NCI-H524 (cell line): ENCODE measurements at regions not wholly inside any gene's neighbourhood (a gene's known extent, or its start where the extent isn't known, plus 50 kb on each side); places are given as distances from the start of the nearest gene placed in this dataset.
A peak's percentile ranks its signal among the peaks of the same experiment; 100 is the strongest.

Experiments used
- DNase-seq, 2 experiments: peaks; one replicate each; lab custom pipeline; 2025; lab: John Stamatoyannopoulos, UW

DNA sequence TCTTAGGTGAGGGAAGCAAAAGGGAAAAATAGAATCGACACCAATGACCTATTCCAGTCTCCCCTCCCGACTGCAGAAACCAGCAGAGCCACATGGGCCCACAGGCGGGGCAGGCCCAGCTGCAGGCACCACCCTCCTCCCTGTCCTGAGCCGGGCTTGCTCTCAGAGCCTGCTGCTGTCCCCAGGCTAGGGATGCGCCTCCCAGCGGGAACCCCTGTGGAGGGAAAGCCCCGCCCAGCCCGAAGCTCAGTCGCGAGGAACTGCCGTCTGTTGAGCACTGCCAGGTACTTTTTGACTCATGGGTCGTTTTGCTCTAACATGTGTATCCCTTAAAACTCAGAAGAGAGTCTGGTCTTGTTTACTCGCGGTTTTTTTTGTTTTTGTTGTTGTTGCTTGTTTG is 124.5 kb upstream of the RET start:
- peak; percentile 7 to 12 for DNase-seq

DNA sequence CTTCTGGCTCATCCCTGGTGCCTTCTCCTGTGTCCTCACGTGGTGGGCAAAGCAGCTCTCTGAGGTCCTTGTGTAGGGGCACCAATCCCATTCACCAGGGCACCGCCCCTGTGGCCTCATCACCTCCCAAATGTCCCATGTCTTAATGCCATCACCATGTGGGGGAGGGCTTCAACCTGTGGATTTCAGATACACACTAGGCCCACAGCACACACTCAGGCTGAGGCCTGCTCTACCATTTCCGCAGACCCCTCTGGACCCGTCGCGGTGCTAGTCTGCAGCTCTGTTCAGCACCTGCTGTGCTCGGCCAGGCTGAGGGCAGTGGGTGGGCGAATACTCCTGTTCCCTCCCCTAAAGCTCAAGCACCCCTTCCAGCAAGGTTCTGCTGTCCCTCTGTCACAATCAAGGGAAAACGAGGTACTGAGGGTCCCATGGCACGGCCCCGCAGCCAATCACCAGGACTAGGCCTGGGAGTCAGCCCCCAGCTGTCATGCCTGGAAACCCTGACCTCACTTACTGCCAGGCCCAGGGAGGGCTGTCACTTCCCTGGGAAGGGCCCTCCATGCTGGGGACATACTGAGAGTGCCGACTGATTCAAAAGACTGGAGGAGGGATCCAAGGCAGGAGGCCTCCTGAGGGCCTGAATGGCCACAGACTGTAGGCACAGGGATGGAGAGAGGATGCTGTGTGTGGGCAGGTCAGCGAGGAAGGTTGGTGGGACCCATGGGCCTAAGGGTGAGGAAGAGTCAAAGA is 123.8 kb upstream of the RET start:
- DNase-seq: no peak

GRCh38 chr10:42953684-42954674 is 122.9 kb upstream of the RET start:
- no peak for DNase-seq

- DNase-seq: no peak
Observed at GRCh38 chr10:42954766-42955492, 121.9 kb upstream of the RET start.

- DNase-seq: no peak
Observed at GRCh38 chr10:42955493-42955889, 121.4 kb upstream of the RET start.

- DNase-seq: no peak
Observed at GRCh38 chr10:42956045-42956444, 120.8 kb upstream of the RET start.

DNA sequence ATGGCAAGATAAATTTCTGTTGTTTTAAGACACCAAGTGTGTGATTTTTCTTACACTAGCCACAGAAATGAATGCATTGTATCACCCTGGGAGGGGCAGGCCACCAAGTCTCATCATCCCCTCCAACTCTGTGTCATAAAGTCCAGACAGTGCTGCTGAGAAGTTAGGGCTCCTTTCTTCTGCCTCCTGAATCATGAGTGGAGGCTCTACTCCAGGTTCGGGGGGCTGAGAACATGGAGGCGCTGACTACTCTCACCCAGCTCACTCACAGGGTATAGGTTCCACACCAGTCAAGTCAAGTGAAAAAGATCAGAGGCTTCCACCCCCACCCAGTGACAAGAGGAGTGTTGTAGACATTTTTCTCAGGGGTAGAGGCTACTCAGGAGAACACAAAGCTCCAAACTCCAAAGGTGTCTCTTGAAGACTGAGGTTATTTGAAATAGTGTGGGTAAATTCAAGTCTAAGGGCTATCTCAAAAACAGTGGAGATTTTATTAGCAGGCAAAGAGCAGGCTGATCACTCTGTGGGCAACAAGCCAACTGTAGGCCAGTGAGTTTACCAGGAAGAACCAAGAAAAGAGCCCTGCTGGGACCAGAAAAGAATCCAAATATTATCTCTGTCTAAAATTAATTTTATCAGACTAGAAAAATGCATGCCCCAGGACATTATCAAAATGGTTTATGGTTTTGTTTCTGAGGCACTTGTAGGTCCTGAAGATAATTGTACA is 118.6 kb upstream of the RET start:
- DNase-seq: no peak

- DNase-seq: no peak
Observed at GRCh38 chr10:42959833-42960232, 117.0 kb upstream of the RET start.

- no peak for DNase-seq
Observed at GRCh38 chr10:42960491-42960990, 116.3 kb upstream of the RET start.

GRCh38 chr10:42960991-42961795 is 115.7 kb upstream of the RET start:
- DNase-seq: no peak

GRCh38 chr10:42961796-42962109 is 115.1 kb upstream of the RET start:
- no peak for DNase-seq

GRCh38 chr10:42962110-42962901 is 114.6 kb upstream of the RET start:
- DNase-seq: no peak

DNA sequence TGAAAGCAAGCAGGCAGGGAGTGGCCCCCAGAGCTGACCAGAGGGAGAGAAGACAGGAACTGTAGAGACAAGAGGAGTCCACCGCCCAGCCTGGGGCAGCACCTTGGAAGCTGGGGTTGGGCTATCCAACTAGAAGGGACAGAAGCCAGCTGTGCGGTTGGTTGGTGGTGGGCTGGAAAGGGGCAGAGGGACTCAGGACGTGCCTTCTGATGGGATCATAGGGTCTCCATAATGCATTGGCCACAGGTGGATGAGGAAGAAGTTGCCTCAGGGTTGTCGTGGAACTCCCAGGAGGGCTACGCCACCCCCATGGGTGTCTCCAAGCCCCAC is 114.0 kb upstream of the RET start:
- no peak for DNase-seq

DNA sequence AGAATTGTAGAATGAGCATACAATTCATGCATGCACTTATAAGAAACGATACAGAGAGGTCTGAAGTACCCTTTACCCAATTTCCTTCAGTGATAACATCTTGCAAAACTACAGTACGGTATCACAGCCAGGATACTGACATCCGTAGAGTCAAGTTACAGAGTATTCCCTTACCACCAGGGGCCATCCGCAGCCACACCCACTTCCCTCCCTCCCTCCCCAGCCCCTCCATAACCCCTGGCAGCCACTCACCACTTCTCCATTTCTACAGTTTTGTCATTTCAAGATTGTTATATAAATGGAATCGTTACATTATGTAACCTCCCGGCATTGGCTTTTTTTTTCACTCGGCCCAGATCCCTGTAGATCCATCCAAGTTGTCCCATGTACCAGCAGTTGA is 113.6 kb upstream of the RET start:
- DNase-seq: no peak

- no peak for DNase-seq
Observed at GRCh38 chr10:42969147-42969546, 107.7 kb upstream of the RET start.

DNA sequence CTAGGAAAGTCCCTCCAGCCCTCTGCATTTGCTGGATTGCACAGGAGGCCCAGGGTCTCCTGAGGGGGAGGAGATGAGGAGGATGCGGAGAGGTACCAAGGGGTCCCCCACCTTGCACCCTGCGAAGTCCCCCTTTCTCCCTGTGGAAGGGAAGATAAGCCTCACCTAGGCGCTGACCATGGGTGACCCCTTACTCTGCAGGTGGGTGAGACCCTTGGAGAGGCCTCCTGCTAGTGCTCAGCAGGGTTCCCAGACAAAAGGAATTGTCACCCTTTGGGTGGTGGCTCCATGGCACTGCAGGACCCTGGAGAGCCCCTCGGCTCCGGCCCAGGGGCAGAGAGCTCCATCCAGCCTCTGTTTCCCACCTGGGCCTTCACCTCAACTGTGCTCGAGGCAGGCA is 107.0 kb upstream of the RET start:
- no peak for DNase-seq

- DNase-seq: no peak
Observed at GRCh38 chr10:42970451-42971250, 106.2 kb upstream of the RET start.

DNA sequence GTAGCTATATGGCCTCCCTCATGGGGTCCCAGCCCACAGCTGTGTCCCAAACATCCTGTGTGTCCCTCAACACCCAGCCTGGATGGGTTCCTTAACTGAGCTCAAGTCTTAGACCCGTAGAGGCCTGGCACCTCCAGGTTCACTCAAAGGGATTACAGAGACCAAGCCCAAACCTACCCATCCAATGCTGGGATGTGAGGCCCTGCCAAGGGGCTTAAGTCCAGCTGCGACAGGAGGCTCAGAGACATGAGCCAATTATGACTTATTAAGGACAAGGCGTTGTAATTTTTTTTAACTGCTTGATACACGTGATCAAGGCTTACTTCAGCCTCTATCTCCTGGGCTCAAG is 105.6 kb upstream of the RET start:
- no peak for DNase-seq

DNA sequence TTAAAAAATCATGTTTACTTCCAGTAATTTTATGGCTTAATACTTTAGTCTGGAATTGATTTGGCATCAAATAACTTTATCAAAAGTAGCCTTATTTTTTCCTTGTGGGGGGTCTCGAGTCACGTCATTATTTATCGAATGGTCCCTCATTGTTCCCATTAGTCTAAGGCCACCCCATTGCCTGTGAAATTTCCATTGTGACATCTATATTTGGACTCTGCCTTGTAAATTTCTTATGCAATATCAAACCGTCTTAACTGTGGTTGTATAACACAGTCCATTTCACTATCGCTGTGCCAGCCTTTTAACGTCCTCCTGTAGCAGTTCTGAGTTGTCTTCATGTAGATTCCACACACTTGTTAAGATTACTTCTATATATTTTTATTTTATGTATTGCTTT is 103.9 kb upstream of the RET start:
- no peak for DNase-seq

DNA sequence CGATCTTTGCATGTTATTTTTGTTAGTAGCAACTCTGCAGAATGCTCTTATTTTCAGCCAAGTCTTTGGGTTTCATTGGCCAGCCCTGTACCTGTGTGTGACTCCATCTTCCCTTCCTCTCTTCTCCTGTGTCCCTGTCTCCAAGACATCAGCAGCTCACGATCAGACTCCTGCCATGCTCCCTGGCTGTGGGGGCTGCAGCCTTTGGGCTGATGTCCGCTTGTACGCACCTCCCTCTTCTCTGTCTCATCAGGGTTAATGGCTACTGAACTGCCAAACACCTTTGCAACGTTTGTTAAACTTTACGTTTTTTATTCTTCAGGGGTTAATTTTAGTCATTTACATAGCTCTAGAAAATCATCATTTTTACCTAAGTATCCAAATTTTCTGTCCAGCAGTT is 103.5 kb upstream of the RET start:
- no peak for DNase-seq
